ENCODE measurements at regions not wholly inside any gene's neighbourhood (a gene's known extent, or its start where the extent isn't known, plus 50 kb on each side); places are given as distances from the start of the nearest gene placed in this dataset.

GRCh38 chr13:108006619-108007018, 208.7 kb downstream of the LIG4 start:
- no peak for DNase-seq (ENCODE audit: low read depth in 4 of 4, low spot score in 3 of 4)

DNA sequence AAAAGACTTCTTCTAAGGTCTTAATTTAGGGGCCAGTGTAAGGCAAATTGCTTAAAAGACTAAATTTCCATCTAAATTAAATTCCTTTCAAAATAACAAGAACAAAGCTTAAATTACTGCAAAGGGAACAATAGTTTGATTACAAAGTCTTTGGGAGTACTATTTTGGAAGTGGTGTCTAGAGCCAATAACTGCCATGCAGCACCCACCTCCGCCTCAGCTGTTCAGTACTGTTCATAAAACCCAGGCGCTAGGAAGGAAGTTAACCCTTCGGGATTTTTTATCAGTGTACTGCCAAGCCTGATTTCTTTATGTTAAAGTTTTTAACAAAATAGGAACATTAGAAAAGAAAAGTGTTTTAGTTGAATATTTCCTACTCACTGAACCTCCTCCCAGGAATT, 210.1 kb downstream of the LIG4 start:
- DNase-seq (ENCODE audit: low read depth in 4 of 4, low spot score in 3 of 4): no peak

DNA sequence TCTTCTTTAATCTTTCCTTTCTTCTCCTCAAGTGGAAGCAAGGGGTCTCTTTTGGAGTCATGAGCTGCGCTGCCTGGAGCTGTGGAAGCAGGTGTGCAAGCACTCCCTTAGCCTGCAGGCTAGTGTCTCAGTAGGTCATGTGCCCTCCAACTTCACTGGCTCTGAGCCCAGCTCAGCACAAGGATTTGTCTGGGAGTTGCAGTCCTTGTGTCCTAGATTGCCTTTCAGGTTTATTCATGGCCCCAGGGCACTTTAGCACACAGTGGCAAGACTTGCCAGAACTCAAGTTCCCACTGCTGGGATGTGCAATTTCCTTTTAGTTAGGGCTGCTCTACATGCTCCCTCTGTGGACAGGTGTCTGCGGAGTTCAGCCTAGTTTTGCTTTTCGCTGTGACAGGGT, 211.7 kb downstream of the LIG4 start:
- DNase-seq (ENCODE audit: low read depth in 4 of 4, low spot score in 3 of 4): no peak

DNA sequence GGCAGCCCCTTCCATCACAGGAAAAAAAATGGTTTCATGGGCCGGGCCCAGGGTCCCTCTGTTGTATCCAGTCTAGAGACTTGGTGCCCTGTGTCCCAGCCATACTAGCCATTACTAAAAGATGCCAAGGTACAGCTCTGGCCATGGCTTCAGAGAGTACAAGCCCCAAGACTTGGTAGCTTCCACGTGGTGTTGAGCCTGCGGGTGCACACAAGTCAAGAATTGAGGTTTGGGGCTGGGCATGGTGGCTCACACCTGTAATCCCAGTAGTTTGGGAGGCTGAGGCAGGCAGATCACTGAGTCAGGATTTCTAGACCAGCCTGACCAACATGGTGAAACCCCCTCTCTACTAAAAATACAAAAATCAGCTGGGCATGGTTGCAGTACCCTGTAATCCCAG, 214.3 kb downstream of the LIG4 start:
- no peak for DNase-seq (ENCODE audit: low read depth in 4 of 4, low spot score in 3 of 4)

DNA sequence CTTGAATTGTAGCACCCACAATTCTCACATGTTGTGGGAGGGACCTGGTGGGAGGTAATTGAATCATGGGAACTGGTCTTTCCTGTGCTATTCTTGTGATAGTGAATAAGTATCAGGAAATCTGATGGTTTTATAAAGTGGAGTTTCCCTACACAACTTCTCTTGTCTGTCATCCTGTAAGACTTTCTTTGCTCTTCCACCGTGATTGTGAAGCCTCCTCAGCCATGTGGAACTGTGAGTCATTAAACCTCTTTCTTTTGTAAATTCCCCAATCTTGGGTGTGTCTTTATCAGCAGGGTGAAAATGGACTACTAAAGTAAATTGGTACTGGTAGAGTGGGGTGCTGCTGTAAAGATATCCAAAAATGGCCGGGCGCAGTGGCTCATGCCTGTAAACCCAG, 215.6 kb downstream of the LIG4 start:
- no peak for DNase-seq (ENCODE audit: low read depth in 4 of 4, low spot score in 3 of 4)

DNA sequence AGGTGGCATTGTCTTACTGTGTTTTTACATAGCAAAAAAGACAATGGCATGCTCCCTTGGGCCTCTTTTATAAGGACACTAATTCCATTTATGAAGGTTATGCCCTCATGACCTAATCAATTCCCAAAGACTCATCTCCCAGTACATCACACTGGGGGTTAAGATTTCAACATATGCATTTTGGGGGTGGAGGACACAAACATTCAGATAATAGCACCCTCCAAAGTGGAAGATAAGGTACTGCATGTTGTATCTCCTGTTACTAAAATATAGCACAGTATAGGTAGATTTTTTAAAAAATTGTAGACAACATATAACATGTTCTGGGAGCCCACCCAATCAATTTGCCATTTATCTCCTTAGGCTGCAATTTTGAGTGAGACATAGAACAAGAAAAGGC, 221.2 kb downstream of the LIG4 start:
- no peak for DNase-seq (ENCODE audit: low read depth in 4 of 4, low spot score in 3 of 4)

DNA sequence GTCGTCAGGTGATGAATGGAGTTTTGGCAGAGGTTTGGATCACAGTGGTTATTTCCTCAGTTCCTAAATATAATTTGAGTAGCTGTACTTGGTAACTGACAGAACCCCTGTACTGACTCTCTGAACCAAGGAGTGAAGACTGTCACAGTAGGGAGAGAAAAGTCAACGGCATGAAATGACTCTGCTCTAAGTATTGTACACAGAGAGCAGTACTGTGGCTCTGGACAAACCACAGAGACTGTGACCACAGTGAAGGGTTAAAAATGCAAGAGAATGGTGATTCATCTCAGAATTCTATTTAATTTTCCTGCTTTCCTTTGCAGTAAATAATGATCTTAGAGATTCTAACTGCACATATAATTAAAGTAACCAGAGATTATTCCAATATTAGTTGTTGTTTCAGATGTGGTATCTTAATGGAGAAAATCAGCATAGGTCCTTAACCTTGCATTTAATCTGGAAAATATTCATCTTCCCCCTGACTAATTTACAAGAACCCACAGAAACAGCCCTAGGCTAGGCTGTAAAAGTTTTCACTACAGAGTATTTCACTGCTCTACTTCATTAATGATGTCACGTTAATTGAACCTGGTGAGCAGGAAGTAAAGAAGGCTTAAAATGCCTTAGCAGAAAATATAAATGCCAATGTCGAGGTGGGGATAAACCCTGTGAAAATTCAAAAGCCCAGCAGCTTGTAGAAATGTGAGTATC, 221.9 kb downstream of the LIG4 start:
- no peak for DNase-seq (ENCODE audit: low read depth in 4 of 4, low spot score in 3 of 4)

GRCh38 chr13:107992542-107992941, 222.8 kb downstream of the LIG4 start:
- no peak for DNase-seq (ENCODE audit: low read depth in 4 of 4, low spot score in 3 of 4)

DNA sequence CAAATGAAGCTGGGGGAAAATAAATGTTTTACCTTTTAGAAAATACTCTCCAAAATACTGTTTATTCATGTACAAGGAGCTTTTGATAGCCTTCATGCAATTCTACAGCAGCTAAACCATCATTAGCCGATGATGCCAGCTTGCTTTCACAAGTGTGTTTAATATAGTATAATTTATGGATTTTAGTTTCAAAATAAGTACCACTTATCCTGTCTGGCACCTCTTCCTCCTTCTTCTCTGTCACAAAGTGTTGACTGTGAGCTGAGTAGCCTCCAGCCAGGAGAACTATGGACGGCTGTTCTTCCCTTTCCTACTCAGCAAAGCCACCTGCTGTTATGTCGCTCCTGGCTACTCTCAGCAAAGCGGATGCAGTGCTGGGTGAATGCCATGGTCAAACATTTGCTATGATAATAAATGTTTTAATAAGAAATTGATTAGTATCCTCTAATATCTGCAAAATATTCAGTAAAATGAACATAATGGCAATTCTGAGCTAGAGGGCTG, 238.2 kb downstream of the LIG4 start:
- no peak for DNase-seq (ENCODE audit: low read depth in 4 of 4, low spot score in 3 of 4)

GRCh38 chr13:107976628-107977027, 238.7 kb downstream of the LIG4 start:
- no peak for DNase-seq (ENCODE audit: low read depth in 4 of 4, low spot score in 3 of 4)

DNA sequence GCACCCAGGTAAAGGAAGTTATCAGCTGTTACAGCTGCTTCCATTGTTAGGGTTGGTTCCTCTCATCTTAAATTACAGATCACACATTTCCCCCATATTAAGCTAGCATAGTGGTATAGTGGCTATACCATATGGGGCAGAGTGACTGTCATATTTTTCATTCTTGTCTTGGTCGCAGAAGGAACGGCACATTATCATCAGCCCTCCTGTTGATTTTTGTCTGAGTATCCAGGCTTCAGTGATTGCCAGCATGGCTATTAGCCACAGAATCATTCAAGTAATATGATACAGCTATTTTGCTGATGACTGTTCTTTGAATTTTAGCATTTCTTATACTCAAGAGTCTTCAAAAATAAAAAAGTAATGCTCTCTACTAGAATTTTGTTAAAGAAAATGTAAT, 240.9 kb downstream of the LIG4 start:
- no peak for DNase-seq (ENCODE audit: low read depth in 4 of 4, low spot score in 3 of 4)

- DNase-seq (ENCODE audit: low read depth in 4 of 4, low spot score in 3 of 4): no peak
Observed at GRCh38 chr13:107969546-107969945, 245.8 kb downstream of the LIG4 start.

DNA sequence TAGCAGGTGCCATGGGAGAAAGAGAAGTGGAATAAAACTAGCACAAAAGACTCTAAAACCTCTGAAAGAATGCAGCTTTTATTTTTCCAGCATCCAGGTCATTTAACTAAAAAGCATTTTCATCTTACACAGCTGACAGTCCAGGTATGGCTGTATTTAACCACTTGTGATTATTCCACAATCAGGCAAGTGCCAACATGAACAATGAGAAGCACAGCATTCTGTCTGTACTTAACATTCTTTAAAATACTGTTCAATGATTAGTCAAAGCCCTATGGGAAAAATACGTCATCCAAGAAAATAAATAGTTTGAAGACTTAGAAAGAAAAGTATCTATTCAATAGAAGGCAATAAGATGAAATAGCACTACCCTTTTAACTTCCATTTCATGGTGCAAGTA, 246.9 kb downstream of the LIG4 start:
- DNase-seq (ENCODE audit: low read depth in 4 of 4, low spot score in 3 of 4): no peak

DNA sequence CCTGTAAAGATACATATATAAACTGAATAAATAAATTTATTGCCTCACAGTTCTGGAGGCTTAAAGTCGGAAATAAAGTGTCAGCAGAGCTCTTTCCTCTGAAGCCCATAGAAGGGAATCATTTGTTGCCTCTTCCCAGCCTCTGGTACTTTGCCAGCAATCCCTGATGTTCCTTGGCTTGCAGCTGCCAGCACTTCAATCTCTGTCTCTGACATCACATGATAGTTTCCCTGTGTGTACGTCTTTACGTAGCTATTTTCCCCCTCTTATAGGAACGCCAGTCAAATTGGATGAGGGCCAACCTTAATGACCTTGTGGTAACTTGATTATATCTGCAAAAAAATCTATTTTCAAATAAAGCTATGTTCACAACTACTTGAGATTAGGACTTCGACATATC, 250.9 kb downstream of the LIG4 start:
- DNase-seq (ENCODE audit: low read depth in 4 of 4, low spot score in 3 of 4): no peak

DNA sequence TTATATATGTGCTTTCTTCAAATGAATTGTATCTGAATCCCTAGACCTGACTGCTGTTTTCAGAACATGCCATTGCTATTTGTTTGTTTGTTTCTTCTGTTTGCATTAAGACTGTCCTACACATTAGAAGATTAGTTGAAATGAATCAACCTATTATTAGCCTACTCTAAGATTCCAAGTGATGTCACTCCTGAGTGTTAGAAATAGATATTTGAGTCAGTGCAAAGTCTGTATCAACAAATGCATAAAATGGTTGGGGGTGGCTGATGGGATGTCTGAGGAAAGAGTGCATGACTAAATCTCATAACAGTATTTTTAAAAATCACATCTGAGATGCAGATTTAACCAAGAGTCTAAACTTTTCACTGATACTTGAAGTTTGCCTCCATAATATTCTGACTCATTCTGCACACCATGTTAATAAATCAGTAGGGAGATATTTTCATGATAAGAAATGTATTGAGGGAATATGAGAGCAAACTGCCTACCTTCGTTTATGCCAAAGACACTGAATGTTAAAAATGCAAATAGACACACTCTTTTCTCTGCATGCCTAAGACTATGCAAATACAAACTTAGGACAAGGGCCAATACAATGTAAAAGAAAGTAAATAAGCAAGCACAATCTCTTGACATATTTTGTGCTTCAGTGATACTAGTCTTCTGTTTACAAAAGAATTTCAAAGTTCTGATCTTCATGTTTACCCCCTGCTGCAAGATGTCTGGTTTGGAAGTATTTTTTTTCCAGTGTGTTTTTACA, 253.3 kb downstream of the LIG4 start:
- no peak for DNase-seq (ENCODE audit: low read depth in 4 of 4, low spot score in 3 of 4)

DNA sequence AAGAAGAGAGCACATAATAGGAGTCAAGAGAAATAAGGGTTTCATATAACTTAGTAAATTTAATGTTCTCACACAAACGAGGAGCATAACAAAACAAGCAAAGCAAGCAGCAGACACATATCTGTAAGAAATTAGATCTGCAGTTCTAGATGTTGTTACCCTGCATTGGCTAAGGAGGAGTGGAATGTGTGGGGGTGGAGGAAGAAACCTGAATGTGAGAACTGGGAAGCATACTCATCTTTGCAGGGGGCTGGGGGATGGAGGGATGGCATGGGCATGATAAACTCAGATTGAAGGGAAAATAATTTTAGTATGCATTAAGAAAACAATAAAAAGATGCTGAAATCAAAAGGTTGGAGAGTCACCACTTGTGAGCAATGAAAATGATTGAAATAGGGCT, 255.0 kb downstream of the LIG4 start:
- DNase-seq (ENCODE audit: low read depth in 4 of 4, low spot score in 3 of 4): no peak

DNA sequence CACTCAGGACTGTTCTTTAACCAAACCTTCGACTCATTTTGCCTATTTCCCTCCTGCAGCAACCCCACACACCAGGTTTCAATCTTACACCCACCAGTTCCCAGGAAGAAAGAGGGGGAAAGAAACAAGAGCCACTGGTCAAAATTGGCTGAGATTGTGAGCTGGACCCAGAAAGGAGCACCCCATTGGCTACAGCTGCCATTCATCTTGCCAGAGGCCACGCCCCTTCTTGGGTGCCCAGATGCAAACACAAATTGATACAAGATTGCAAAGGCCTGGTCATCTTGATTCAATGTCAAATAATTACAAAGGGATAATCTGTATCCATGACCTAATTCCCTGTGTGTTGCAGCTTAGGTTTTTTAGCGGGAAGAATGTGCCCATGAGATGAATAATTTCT, 258.4 kb downstream of the LIG4 start:
- DNase-seq (ENCODE audit: low read depth in 4 of 4, low spot score in 3 of 4): no peak

GRCh38 chr13:107942030-107942617, 273.2 kb downstream of the LIG4 start:
- DNase-seq (ENCODE audit: low read depth in 4 of 4, low spot score in 3 of 4): no peak

DNA sequence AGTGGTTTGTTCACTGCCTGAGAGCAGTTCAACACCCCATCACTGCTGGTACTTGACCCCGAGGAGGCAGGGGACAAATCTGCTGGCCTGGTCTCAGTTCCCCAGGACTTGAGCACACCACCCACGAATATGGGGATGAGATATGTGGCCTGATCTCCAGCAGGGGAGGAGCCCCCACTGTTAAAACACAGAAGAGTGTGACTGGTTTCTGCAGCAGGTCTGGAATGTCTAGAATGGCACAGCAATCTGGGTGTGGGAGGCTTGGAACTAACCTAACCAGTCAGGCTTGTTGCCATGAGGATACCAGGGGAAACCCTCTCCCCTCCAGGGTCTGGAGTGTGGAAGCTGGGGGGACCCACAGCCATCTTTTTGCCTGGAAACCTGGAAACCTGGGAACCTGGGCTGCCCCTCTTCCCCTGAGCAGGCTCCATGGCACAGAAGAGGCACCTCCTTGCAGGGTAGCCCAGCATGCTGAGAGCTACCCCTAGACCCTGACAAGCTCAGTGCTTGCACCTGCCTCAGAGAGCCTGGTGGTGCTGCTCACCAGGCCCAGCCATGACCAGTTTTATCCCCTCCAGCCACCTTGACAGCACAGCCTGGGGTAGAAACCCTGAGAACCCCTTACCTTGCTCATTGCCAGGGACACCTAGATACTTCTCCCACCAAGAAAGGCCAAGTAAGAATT, 273.8 kb downstream of the LIG4 start:
- DNase-seq (ENCODE audit: low read depth in 4 of 4, low spot score in 3 of 4): no peak

DNA sequence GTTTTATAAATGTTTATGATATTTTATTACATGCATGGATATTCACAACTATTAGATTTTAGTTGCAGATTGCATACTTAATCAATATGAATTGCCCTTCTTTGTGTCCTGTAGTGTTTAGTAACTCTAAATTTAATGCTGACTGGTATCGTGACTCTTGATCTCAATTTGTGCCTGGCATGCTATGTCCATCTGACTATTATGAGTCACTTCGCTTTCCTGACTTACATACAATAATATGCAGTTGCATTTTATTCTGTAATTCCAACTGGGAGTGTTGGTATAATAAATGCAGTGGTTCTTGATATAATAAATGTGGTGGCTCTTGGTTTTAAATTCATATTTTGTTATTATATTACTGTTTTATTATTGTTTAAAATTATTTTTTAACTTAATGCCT, 277.5 kb downstream of the LIG4 start:
- no peak for DNase-seq (ENCODE audit: low read depth in 4 of 4, low spot score in 3 of 4)

DNA sequence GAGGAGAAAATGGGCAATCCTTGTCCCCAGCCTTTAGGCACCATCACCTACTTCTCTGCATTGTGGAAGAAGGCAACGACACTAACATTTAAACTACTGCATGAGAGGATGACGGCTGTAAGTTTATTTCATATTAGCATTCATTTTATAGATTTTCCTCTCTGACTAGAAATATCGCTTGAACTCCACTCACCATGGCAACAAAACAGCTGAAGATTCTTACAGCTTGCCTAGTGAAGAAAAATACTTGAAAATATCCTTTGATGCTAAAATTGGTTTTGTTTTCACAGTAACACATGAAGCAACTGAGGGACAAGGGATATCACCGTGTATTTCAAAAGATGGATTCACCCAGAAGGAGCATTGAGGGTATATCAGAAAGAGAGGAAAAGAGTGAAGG, 284.3 kb downstream of the LIG4 start:
- no peak for DNase-seq (ENCODE audit: low read depth in 4 of 4, low spot score in 3 of 4)
